Prostate gland (tissue), 2 donors: ENCODE measurements at regions not wholly inside any gene's neighbourhood (a gene's known extent, or its start where the extent isn't known, plus 50 kb on each side); places are given as distances from the start of the nearest gene placed in this dataset.

Experiments
- CTCF ChIP-seq, 4 experiments: fragments of 200-600 bp in 2 of 4; fragments of 450-650 bp in 2 of 4; sonication (generic) in 2 of 4; IDR thresholded peaks; 1 replicate in 3 of 4; 2 replicates in 1 of 4; pipeline ENCODE4 v1.5.1; 2016 to 2019; ENCODE audit warnings: antibody characterized with exemption in 4 of 4, mild to moderate bottlenecking in 2 of 4, moderate library complexity in 2 of 4
- POLR2A ChIP-seq: fragments of 450-650 bp; IDR thresholded peaks from one replicate; pipeline ENCODE4 v1.6.1; 2016; ENCODE audit warnings: antibody characterized with exemption, mild to moderate bottlenecking
- POLR2AphosphoS5 ChIP-seq: sonication (generic); formaldehyde crosslinking; IDR thresholded peaks from one replicate; pipeline ENCODE4 v1.6.1; 2017; ENCODE audit warnings: antibody characterized with exemption

GRCh38 chr20:11371831-11372230 is 545.9 kb upstream of the BTBD3 start:
- TF ChIP-seq CTCF (IDR thresholded peaks at IDR 0.05) (no peak), POLR2A (no peak), POLR2AphosphoS5 (no peak)
